Muscle layer of duodenum (tissue), 2 donors: ENCODE measurements at regions not wholly inside any gene's neighbourhood (a gene's known extent, or its start where the extent isn't known, plus 50 kb on each side); places are given as distances from the start of the nearest gene placed in this dataset.

Experiments used
- H3K27ac ChIP-seq: one replicate; pipeline ENCODE4 v1.7.0; 2013; ENCODE audit warnings: mild to moderate bottlenecking, low read length
- H3K27me3 ChIP-seq: one replicate; pipeline ENCODE4 v1.7.0; 2013; ENCODE audit warnings: low read depth, mild to moderate bottlenecking, control low read depth, low read length
- H3K36me3 ChIP-seq, 2 donors: one replicate each; pipeline ENCODE4 v1.7.0; 2013; ENCODE audit warnings: low read length in 2 of 2, control low read depth in 1 of 2, mild to moderate bottlenecking in 1 of 2; ENCODE audit not compliant: insufficient read depth in 2 of 2, control insufficient read depth in 1 of 2
- H3K4me1 ChIP-seq, 2 donors: one replicate each; pipeline ENCODE4 v1.7.0; 2013; ENCODE audit warnings: low read length in 2 of 2, mild to moderate bottlenecking in 2 of 2, control low read depth in 1 of 2, moderate library complexity in 1 of 2; ENCODE audit not compliant: insufficient read depth in 2 of 2, control insufficient read depth in 1 of 2
- H3K4me3 ChIP-seq, 2 donors: one replicate each; pipeline ENCODE4 v1.7.0; 2013; ENCODE audit warnings: low read length in 2 of 2, low read depth in 1 of 2, mild to moderate bottlenecking in 1 of 2
- H3K9me3 ChIP-seq, 2 donors: one replicate each; pipeline ENCODE4 v1.7.0; 2013; ENCODE audit warnings: low read length in 2 of 2, control low read depth in 1 of 2, mild to moderate bottlenecking in 1 of 2; ENCODE audit not compliant: control insufficient read depth in 1 of 2
- donor health status: healthy.

GRCh38 chr12:107619831-107620230 lies 65.8 kb upstream of the PWP1 start:
- Histone ChIP-seq H3K4me3 (no peak overlapping the region), H3K36me3 (no peaks in the 10 kb centered on the region), H3K27ac (no peak overlapping the region), H3K4me1 (no peaks in the 10 kb centered on the region), H3K27me3 (no peaks in the 10 kb centered on the region), H3K9me3 (peaks cover 1 to 2% of the 10 kb centered on the region in 2 donors)

- no peak overlapping the region for H3K4me3 ChIP-seq
- H3K4me1 ChIP-seq = no peaks in the 10 kb centered on the region
- H3K36me3 ChIP-seq = no peaks in the 10 kb centered on the region
- no peaks in the 10 kb centered on the region for H3K27me3 ChIP-seq
- peaks cover 5 to 7% of the 10 kb centered on the region in 2 donors for H3K9me3 ChIP-seq
- H3K27ac ChIP-seq = no peak overlapping the region
Measured at GRCh38 chr12:107622001-107622400, 63.6 kb upstream of the PWP1 start.

GRCh38 chr12:107624493-107624892 lies 61.1 kb upstream of the PWP1 start:
- H3K9me3 ChIP-seq = peaks cover 5 to 7% of the 10 kb centered on the region in 2 donors
- no peaks in the 10 kb centered on the region for H3K27me3 ChIP-seq
- no peaks in the 10 kb centered on the region for H3K36me3 ChIP-seq
- H3K4me3 ChIP-seq = no peak overlapping the region
- no peak overlapping the region for H3K27ac ChIP-seq
- H3K4me1 ChIP-seq = no peaks in the 10 kb centered on the region

- no peaks in the 10 kb centered on the region for H3K4me1 ChIP-seq
- no peak overlapping the region for H3K4me3 ChIP-seq
- H3K36me3 ChIP-seq = no peaks in the 10 kb centered on the region
- no peaks in the 10 kb centered on the region for H3K27me3 ChIP-seq
- peaks cover 0 to 4% of the 10 kb centered on the region in 2 donors for H3K9me3 ChIP-seq
- no peak overlapping the region for H3K27ac ChIP-seq
Measured at GRCh38 chr12:107631715-107632114, 53.9 kb upstream of the PWP1 start.

GRCh38 chr12:107632246-107632645 lies 53.4 kb upstream of the PWP1 start:
- Histone ChIP-seq H3K4me3 (no peak overlapping the region), H3K27me3 (no peaks in the 10 kb centered on the region)

GRCh38 chr12:107634530-107634929 lies 51.1 kb upstream of the PWP1 start:
- Histone ChIP-seq H3K4me1 (no peaks in the 10 kb centered on the region), H3K4me3 (no peak overlapping the region), H3K27me3 (no peaks in the 10 kb centered on the region), H3K27ac (no peak overlapping the region), H3K9me3 (peaks cover 0 to 4% of the 10 kb centered on the region in 2 donors), H3K36me3 (no peaks in the 10 kb centered on the region)

More at GRCh38 chr12:107632246-107632645, 53.4 kb upstream of the PWP1 start:
- Histone ChIP-seq H3K4me1 (no peaks in the 10 kb centered on the region), H3K27ac (no peak overlapping the region), H3K9me3 (peaks cover 0 to 4% of the 10 kb centered on the region in 2 donors), H3K36me3 (no peaks in the 10 kb centered on the region)

- Histone ChIP-seq H3K27ac (no peak overlapping the region), H3K27me3 (no peaks in the 10 kb centered on the region), H3K9me3 (peaks cover 0 to 4% of the 10 kb centered on the region in 2 donors), H3K4me1 (no peaks in the 10 kb centered on the region), H3K4me3 (no peak overlapping the region), H3K36me3 (no peaks in the 10 kb centered on the region)
Measured at GRCh38 chr12:107635139-107635538, 50.5 kb upstream of the PWP1 start.
